Esophagus (tissue), 2 donors: ENCODE measurements at regions not wholly inside any gene's neighbourhood (a gene's known extent, or its start where the extent isn't known, plus 50 kb on each side); places are given as distances from the start of the nearest gene placed in this dataset.

Experiments
- H3K27ac ChIP-seq, 2 donors: one replicate each; pipeline ENCODE4 v1.5.1; 2013; ENCODE audit warnings: low read depth in 2 of 2, mild to moderate bottlenecking in 2 of 2, inconsistent platforms in 1 of 2, low read length in 1 of 2, moderate library complexity in 1 of 2
- H3K27me3 ChIP-seq, 2 donors: one replicate each; pipeline ENCODE4 v1.6.1; 2013; ENCODE audit warnings: low read length in 2 of 2, control low read depth in 1 of 2, mild to moderate bottlenecking in 1 of 2; ENCODE audit not compliant: insufficient read depth in 2 of 2, control insufficient read depth in 1 of 2
- H3K36me3 ChIP-seq, 2 donors: one replicate each; pipeline ENCODE4 v1.6.1; 2013; ENCODE audit warnings: low read length in 1 of 2; ENCODE audit not compliant: control insufficient read depth in 2 of 2, insufficient read depth in 2 of 2
- H3K4me1 ChIP-seq, 2 donors: one replicate each; pipeline ENCODE4 v1.6.1; 2013; ENCODE audit warnings: low read length in 1 of 2; ENCODE audit not compliant: control insufficient read depth in 2 of 2, insufficient read depth in 2 of 2
- H3K4me3 ChIP-seq, 2 donors: one replicate each; pipeline ENCODE4 v1.5.1; 2013; ENCODE audit warnings: low read length in 2 of 2, mild to moderate bottlenecking in 2 of 2, low read depth in 1 of 2, moderate library complexity in 1 of 2
- H3K9me3 ChIP-seq, 2 donors: one replicate each; pipeline ENCODE4 v1.6.1; 2013; ENCODE audit warnings: mild to moderate bottlenecking in 2 of 2, low read depth in 1 of 2, low read length in 1 of 2, moderate library complexity in 1 of 2; ENCODE audit not compliant: control insufficient read depth in 2 of 2, insufficient read depth in 1 of 2
- WGBS, 2 donors: extraction: QIAGEN DNeasy Blood & Tissue Kit; methylation state at CpG; one replicate each; pipeline ENCODE4 v1.1.7; 2013; 5-methylcytosine and 5-hydroxymethylcytosine counted together
- donor health status: healthy with polysubstance abuse.
- donor health status: Bipolar disorder and iron deficiency.

DNA sequence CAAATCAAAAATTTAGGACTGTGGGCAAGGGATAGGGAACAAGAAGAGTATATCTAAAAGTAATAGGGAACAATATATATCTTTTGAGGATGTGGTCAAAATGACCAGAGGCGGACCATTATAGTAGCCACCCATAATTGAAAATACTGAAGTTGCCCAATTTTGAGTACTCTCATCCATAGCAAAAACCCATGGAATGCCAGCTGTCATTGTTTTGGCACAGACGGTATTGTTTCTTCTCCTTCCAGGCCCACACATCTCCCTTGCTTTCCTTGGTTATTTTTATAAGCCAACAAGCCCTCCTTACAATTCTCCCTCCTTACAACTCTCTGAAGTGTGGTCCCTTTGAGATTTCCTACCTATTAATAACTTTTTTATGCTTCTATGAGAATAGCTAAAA lies 50.4 kb upstream of the RGMB start:
- Histone ChIP-seq H3K27me3 (no peaks in the 10 kb centered on the region), H3K36me3 (no peaks in the 10 kb centered on the region), H3K4me1 (no peaks in the 10 kb centered on the region), H3K4me3 (no peak overlapping the region), H3K9me3 (no peaks in the 10 kb centered on the region), H3K27ac (no peak overlapping the region)
- WGBS, 2 donors: 83 to 90% methylated on average over 2 of the region's 2 CpGs
